Activated T-cell treated with anti-CD3 and anti-CD28 coated beads, Interleukin-2, amount 50 U/mL, for 4 hours (primary cell): ENCODE measurements at regions not wholly inside any gene's neighbourhood (a gene's known extent, or its start where the extent isn't known, plus 50 kb on each side); places are given as distances from the start of the nearest gene placed in this dataset.

ENCODE experiments used
- ATAC-seq, 2 donors: fragments of 200-7000 bp; cut with Tn5 transposase; one replicate each; pipeline ENCODE4 v1.10.0; 2021
- DNase-seq: peaks from one replicate; pipeline ENCODE4 v3.0.0-alpha.2; 2020
- H3K27me3 Mint-ChIP-seq: one replicate; pipeline ENCODE4 v1.8.0; 2021; ENCODE audit warnings: low read depth, mixed read lengths
- H3K36me3 Mint-ChIP-seq: one replicate; pipeline ENCODE4 v1.8.0; 2022; ENCODE audit warnings: mixed read lengths; ENCODE audit not compliant: insufficient read depth
- H3K4me1 Mint-ChIP-seq: one replicate; pipeline ENCODE4 v1.8.0; 2021; ENCODE audit warnings: low read depth, mixed read lengths
- H3K4me3 Mint-ChIP-seq: one replicate; pipeline ENCODE4 v1.8.0; 2021; ENCODE audit warnings: mild to moderate bottlenecking, moderate library complexity, mixed read lengths
- H3K9me3 Mint-ChIP-seq: one replicate; pipeline ENCODE4 v1.8.0; 2021; ENCODE audit warnings: mixed read lengths

DNA sequence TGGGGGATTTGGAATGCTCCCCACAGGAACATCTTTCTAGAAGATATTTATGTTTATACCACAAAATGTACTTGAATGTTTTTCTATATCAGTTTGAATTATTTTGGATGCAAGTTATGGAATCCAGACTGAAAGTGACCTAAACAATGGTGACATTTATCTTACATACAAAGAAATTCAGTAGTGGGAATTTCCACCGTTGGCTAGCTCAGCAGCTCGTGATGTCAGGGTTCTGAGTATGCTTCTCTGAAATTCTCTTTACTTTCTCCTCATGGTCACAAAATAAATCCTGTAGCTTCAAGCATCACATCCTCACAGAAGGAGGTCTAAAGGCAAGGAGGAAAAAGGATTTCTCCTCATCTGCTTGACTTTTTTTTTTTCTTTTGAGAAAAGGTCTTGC lies 105.3 kb downstream of the AKAIN1 start:
- Mint-ChIP-seq H3K27me3 (no peaks in the 10 kb centered on the region), H3K4me3 (no peak overlapping the region), H3K9me3 (peaks cover 8% of the 10 kb centered on the region), H3K4me1 (no peaks in the 10 kb centered on the region), H3K36me3 (no peaks in the 10 kb centered on the region)
- DNase-seq = no peak
- ATAC-seq = no peak

DNA sequence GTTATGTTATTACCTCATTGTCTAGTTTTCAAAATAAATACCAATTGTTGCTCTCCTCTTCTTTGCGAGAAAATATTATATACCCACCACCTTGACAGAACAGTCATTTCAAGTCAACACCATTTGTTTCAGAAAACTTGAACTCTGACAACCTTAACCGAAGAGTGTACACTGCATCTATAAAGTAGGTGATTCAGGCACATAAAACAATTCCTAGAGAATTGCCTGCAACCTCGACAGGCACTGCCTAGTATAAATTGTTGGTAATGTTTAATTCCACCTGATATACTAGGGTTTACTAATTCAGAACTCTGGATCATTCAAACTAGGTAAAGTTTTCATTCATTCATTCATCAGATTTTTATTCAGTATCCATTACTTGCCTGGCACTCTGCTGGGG lies 121.8 kb downstream of the AKAIN1 start:
- H3K36me3 Mint-ChIP-seq = no peaks in the 10 kb centered on the region
- no peaks in the 10 kb centered on the region for H3K27me3 Mint-ChIP-seq
- H3K4me3 Mint-ChIP-seq = no peak overlapping the region
- no peaks in the 10 kb centered on the region for H3K9me3 Mint-ChIP-seq
- no peaks in the 10 kb centered on the region for H3K4me1 Mint-ChIP-seq
- no peak for ATAC-seq
- no peak for DNase-seq

DNA sequence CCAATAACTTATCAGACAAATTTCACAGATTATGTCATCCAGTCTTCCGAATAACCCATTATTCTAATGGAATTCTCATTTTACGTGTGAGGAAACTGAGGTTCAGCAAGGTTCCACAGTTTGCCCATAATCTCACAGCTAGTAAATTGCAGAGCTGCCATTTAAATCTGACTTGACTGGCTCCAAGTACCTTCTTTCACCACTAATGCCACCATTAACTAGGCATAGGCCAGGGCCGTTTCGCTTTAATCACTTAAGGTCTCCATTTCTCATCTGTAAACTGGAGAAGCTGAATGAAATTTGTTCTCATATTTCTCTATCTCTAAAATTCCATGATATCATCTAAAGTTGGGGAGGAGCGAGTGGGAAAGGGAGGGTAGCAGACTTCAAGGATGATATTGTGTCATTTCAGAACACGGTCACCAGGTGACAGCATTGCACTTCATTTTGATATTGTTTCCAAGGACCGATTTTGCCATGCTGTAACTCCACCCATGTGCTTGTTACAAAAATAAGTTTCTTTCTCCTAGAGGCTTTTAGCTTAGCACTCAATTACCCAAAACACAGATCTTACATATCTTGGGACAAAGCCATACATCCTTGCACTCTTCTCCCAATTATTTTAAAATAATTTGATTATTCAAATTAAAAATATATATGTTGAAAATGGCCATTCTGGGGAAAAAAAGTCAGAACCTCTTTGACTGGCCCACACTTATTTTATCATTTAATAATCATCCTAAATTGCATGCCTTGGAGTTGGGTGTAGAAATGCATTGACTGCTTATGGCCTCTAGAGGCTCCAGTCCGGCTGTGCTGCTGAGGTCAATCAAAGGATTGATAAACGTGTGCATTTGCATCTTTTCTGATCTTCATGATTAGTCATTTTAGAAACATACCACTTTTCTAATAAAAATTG lies 123.8 kb downstream of the AKAIN1 start:
- no peak for ATAC-seq

GRCh38 chr18:5068851-5069250 lies 128.2 kb downstream of the AKAIN1 start:
- ATAC-seq (no peak), DNase-seq (no peak)
- Mint-ChIP-seq H3K36me3 (no peaks in the 10 kb centered on the region), H3K27me3 (no peaks in the 10 kb centered on the region), H3K9me3 (no peaks in the 10 kb centered on the region), H3K4me3 (no peak overlapping the region), H3K4me1 (no peaks in the 10 kb centered on the region)

More for the DNA sequence above, 123.8 kb downstream of the AKAIN1 start:
- H3K27me3 Mint-ChIP-seq = no peaks in the 10 kb centered on the region
- H3K36me3 Mint-ChIP-seq = no peaks in the 10 kb centered on the region
- no peaks in the 10 kb centered on the region for H3K4me1 Mint-ChIP-seq
- no peaks in the 10 kb centered on the region for H3K9me3 Mint-ChIP-seq
- no peak for DNase-seq
- no peak overlapping the region for H3K4me3 Mint-ChIP-seq

DNA sequence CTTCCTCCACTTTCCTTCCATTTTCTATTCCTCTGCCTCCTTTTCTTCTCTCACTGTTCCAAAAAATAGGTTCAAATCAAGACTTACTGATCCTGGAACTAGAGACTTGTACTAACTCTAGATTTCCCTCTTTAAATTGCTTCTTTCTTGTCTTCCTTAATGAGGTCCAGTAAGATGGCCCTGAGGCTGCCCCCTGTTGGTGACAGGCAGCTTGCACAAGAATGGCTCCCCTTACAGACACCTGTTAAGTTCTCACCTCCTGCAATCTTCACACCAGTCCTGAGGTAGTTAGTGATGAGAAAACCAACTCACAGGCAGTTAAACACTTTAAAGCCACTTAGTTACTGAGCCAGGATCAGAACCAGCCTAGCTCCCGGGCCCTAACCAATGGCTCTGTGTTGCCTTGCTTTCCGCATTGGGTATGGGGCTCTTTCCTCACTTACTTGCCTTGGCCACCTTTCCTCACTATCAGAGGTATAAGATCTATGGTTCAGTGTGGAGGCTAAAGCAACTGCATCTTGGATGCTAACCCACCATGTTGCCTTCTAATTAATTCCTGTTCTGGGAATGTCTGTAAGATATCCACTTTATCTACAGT lies 130.6 kb downstream of the AKAIN1 start:
- H3K9me3 Mint-ChIP-seq = no peaks in the 10 kb centered on the region
- no peak overlapping the region for H3K4me3 Mint-ChIP-seq
- DNase-seq (no peak), ATAC-seq (no peak)
- peaks cover 2% of the 10 kb centered on the region for H3K27me3 Mint-ChIP-seq
- no peaks in the 10 kb centered on the region for H3K4me1 Mint-ChIP-seq
- H3K36me3 Mint-ChIP-seq = no peaks in the 10 kb centered on the region

- no peaks in the 10 kb centered on the region for H3K36me3 Mint-ChIP-seq
- ATAC-seq = no peak
- H3K27me3 Mint-ChIP-seq = peaks cover 2% of the 10 kb centered on the region
- H3K4me1 Mint-ChIP-seq = no peaks in the 10 kb centered on the region
- DNase-seq = no peak
- no peaks in the 10 kb centered on the region for H3K9me3 Mint-ChIP-seq
- no peak overlapping the region for H3K4me3 Mint-ChIP-seq
Observed at GRCh38 chr18:5065615-5066014, 131.4 kb downstream of the AKAIN1 start.

GRCh38 chr18:5064841-5065370 lies 132.2 kb downstream of the AKAIN1 start:
- Mint-ChIP-seq H3K27me3 (peaks cover 2% of the 10 kb centered on the region), H3K9me3 (no peaks in the 10 kb centered on the region), H3K4me1 (no peaks in the 10 kb centered on the region), H3K4me3 (no peak overlapping the region), H3K36me3 (no peaks in the 10 kb centered on the region)
- no peak for DNase-seq
- ATAC-seq = no peak

DNA sequence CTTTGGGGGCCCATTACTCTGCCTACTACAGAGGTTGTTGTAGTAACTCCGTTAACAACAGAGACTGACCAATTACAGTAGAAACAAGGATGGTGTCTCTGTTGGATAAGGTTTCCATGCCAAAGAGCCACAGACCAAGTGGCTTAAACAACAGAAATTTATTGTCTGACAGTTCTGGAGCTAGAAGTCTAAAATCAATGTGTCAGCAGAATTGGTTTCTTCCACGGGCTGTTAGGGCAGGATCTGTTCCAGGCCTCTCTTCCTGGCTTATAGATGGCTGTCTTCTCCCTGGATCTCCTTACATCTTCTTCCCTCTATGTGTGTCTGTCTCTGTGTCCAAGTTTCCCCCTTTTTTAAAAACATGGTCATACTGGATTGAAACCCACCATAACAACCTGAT lies 135.3 kb downstream of the AKAIN1 start:
- peaks cover 4% of the 10 kb centered on the region for H3K27me3 Mint-ChIP-seq
- ATAC-seq (no peak), DNase-seq (no peak)
- H3K4me1 Mint-ChIP-seq = peaks cover 19% of the 10 kb centered on the region
- no peaks in the 10 kb centered on the region for H3K36me3 Mint-ChIP-seq
- no peaks in the 10 kb centered on the region for H3K9me3 Mint-ChIP-seq
- no peak overlapping the region for H3K4me3 Mint-ChIP-seq

GRCh38 chr18:5060543-5060942 lies 136.5 kb downstream of the AKAIN1 start:
- Mint-ChIP-seq H3K9me3 (no peaks in the 10 kb centered on the region), H3K4me3 (no peak overlapping the region), H3K36me3 (no peaks in the 10 kb centered on the region), H3K27me3 (peaks cover 4% of the 10 kb centered on the region), H3K4me1 (peaks cover 19% of the 10 kb centered on the region)
- no peak for ATAC-seq
- no peak for DNase-seq

DNA sequence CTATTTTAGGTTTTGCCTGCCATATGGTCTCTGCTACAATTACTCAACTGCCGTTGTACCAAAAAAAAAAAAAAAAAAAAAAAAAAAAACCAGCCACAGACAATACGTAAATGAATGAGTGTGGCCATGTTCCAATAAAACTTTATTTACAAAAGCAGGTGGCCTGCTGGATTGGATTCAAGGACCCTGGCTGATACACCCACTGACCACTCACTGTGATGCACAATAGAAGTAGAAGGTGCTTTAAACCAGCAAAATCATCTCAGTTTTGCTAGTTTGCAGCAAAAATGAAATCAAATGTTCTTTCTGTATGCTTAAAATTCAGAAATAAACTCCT lies 137.4 kb downstream of the AKAIN1 start:
- ATAC-seq = no peak
- Mint-ChIP-seq H3K9me3 (no peaks in the 10 kb centered on the region), H3K4me1 (peaks cover 19% of the 10 kb centered on the region), H3K4me3 (no peak overlapping the region), H3K36me3 (no peaks in the 10 kb centered on the region), H3K27me3 (peaks cover 4% of the 10 kb centered on the region)
- no peak for DNase-seq

DNA sequence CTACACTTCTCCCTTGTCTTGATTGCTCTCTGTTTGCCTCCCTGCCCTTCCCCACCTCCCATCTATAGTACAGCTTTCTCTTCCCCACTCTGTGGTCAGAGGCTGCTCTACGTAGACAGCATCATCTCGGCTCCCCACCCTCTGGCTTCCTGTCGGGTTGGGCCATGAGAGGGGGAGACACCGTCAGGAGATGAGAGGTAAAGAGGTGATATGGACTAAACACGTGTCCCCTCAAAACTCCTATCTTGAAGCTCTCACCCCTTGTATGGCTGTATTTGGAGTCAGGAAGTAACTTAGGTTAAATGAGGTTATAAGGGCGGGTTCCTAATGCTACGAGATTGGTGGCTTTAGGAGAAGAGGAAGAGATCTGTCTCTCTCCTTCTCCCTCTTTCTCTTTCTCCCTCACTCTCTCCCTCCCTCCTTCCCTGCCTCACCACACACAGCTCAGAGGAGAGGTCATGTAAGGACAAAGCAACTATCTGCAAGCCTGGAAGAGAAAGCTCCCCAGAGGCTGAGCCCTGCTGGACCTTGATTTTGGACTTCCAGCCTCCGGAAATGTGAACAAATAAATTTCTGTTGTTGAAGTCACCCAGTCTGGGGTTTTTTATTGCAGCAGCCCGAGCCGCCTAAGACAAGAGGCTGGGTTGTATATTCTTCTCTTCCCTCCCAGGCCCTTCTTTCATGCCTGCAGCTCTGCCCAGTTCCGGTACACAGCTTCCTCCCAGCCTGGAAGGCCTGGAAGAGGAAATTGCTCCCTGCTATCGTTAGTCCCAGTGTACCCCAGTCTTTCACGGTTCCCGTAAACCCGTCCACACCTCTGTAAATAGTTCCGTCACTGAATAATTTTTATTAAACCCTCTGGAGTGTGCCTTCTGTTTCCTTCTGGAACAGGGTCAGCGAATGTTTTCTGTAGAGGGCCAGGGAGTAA lies 138.0 kb downstream of the AKAIN1 start:
- H3K9me3 Mint-ChIP-seq = no peaks in the 10 kb centered on the region
- peak overlapping the region; percentile 11 for H3K4me3 Mint-ChIP-seq

DNA sequence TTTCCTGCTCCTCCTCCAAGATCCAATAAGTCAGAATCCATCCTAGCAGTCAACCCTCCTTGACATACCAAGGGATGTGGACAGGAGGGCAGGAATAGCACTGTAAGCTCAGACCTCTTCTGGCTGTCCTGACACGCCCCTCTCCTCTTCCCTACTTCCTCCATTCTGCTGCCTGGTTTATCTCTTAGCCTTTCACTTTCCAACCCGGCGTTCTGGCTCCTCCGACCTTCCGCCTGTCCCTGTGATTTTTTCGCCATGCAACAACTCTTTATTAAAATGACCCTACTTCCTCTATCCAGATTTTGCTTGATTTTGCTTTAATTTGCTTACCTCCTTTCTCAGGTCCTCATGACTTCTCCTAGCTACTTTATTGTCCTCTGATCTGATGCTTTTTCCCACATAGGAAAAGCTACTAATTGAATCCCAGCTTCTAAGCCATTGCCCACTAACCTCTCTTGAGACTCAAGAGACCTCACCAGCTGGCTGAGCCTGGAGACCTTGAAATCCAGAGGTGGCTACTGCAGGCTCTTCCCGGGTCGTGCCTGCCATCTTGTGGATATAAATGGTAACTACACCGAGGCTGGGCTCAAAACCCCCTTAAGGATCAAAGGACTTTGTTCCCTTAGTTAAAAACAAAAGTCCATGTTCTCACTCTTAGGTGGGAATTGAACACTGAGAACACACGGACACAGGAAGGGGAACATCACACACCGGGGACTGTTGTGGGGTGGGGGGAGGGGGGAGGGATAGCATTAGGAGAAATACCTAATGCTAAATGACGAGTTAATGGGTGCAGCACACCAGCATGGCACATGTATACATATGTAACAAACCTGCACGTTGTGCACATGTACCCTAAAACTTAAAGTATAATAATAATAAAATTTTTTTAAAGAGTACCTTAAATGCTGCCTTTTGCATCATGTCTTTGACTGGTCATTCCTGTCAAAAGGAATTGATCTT lies 139.4 kb downstream of the AKAIN1 start:
- Mint-ChIP-seq H3K4me3 (no peak overlapping the region), H3K9me3 (no peaks in the 10 kb centered on the region), H3K27me3 (peaks cover 4% of the 10 kb centered on the region), H3K4me1 (peaks cover 19% of the 10 kb centered on the region), H3K36me3 (no peaks in the 10 kb centered on the region)
- DNase-seq (peak; percentile 36), ATAC-seq (peak; percentile 42 to 49)

More for the DNA sequence above, 138.0 kb downstream of the AKAIN1 start:
- Mint-ChIP-seq H3K36me3 (no peaks in the 10 kb centered on the region), H3K4me1 (peaks cover 19% of the 10 kb centered on the region), H3K27me3 (peaks cover 5% of the 10 kb centered on the region)
- DNase-seq = peak; percentile 11
- ATAC-seq = peak; percentile 67 to 74

DNA sequence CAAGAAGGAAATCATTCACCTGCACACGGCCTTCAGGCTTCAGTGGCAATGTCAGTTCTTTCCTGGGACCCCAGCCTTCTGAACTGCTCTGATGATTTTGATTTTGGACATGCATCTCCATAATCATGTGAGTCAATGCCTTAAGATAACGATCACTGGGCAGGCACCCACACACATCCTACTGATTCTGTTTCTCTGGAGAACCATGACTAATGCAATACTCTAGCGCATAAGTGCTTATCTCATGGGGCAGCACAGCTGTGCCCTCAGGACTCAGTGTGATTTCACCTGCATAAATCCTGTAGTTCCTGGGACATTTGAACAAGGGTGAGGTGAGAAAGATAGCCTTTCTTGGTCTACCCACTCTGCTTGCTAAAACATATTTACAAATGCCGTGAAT lies 144.6 kb downstream of the AKAIN1 start:
- peaks cover 2% of the 10 kb centered on the region for H3K27me3 Mint-ChIP-seq
- peaks cover 2% of the 10 kb centered on the region for H3K4me1 Mint-ChIP-seq
- no peaks in the 10 kb centered on the region for H3K36me3 Mint-ChIP-seq
- H3K4me3 Mint-ChIP-seq = no peak overlapping the region
- H3K9me3 Mint-ChIP-seq = no peaks in the 10 kb centered on the region
- DNase-seq (no peak), ATAC-seq (no peak)
